NCI-H2171 treated with DMSO at 0.1 percent for 48 hours (cell line): ENCODE measurements at regions not wholly inside any gene's neighbourhood (a gene's known extent, or its start where the extent isn't known, plus 50 kb on each side); places are given as distances from the start of the nearest gene placed in this dataset.
A peak's percentile ranks its signal among the peaks of the same experiment; 100 is the strongest.
"Not testable (repeated sequence)": the region's sequence is repeated elsewhere in the genome, so short reads cannot be mapped to it uniquely, and the experiment has no call there.

Experiments used
- DNase-seq: peaks from one replicate; lab custom pipeline; 2025; lab: John Stamatoyannopoulos, UW

- DNase-seq = no peak
Measured at GRCh38 chr21:36207577-36208320, 51.1 kb downstream of the DOP1B start.

- DNase-seq = no peak
Measured at GRCh38 chr21:36208326-36209013, 51.8 kb downstream of the DOP1B start.

GRCh38 chr21:36209626-36210171 is 53.1 kb downstream of the DOP1B start:
- DNase-seq = peak; percentile 45

- no peak for DNase-seq
Measured at GRCh38 chr21:36210779-36211659, 54.4 kb downstream of the DOP1B start.

DNA sequence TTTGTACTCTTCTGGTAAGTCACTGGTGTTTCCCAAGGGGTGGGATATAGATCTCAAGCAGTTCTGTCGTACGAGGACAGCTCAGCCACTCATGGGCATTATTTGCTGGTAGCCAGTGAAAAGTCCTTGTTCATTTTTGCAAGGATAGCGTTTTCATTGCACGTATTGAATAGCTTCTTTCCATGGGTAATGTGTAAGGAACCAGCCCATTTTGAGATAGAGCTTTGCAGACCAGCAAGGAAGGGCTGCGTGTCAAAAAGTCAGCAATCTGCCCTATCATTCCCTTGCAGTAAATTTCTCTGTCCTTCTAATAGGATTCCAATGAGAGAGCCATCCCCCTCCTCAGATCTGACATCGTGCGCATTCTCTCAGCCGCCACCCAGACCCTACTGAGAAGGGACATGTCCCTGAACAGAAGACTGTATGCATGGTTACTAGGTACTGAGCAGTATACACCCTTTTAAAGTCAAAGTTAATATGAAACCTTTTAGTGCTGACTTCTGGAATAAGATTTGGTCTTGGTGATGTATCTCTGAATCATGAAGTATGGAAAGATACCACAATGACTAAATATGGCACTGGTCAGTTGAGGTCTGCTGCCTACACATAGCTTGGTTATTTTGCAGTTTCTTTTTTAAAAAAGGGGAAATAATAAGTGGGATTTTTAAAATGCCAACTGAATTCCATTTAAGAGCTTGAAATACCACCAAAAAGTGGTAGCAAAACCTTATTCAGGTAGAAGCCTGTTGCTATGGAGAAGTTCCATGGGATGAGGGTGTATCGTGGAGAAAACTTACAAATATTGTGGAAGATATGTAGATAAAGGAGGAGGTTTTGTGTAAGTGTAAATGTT is 55.3 kb downstream of the DOP1B start:
- no peak for DNase-seq

DNA sequence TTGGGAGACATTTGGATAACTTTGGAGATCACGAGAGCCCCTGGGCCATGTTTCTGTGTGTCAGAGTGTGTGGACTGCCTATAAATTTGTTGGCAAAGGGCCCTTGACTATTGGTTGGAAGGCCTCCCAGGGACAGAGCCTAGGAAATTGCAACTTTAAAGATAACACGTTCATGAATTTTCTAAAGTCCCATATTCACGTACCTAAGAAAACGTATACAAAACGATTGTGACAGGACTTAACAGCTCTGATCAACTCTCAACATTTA is 55.8 kb downstream of the DOP1B start:
- DNase-seq = no peak

- DNase-seq = no peak
Measured at GRCh38 chr21:36214561-36214960, 57.9 kb downstream of the DOP1B start.

DNA sequence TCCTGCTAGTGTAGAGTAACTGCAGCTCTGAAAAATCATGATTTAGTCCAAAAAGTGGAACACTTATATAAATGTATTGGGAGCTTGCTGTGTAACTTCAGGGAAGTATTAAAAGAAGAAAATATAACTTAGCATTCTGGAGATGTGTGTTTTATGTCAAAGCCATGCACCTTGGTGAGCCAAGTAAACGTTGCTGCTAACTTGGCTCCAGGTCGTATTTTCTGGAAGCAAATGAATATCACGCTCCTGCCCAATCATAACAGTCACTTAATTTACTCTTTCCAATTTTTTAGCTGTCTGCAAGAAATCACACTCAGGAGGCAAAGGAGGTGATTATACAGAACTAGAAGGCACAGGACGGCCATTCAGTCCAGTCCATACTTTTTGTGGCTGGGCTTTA is 61.1 kb downstream of the DOP1B start:
- no peak for DNase-seq

GRCh38 chr21:36218691-36219090 is 62.1 kb downstream of the DOP1B start:
- DNase-seq = no peak

- no peak for DNase-seq
Measured at GRCh38 chr21:36223451-36223850, 66.8 kb downstream of the DOP1B start.

DNA sequence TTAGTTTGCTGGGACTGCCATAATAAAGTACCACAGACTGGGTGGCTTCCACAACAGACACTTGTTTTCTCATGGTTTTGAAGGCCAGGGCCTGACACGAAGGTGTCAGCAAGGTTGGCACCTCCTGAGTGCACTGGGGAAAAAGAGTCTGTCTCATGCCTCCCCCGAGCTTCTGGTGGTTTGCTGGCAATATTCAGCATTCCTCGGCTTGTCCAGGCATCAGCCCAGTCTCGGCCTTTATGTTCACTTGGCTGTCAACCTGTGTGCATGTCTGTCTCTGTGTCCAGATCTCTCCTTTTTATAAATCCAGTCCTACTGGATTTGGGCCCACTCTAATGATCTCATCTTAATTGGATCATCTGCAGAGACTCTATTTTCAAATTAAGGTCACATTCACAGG is 72.6 kb downstream of the DOP1B start:
- DNase-seq = no peak

DNA sequence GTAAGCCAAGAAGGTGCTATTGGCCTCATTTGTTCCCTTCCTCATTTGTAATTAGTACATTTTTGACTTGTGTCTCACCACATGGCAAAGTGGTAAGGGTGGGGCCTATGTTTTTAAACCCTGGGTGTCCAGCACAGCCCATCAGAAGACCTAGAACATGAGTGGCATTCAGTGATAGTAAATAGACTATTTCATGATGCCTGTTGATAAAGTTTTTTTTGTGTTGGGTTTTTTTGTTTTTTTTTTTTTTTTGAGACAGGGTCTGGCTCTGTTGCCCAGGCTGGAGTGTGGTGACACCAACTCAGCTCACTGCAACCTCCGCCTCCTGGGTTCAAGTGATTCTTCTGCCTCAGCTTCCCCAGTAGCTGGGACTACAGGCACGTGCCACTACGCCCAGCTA is 74.8 kb downstream of the DOP1B start:
- not testable (repeated sequence) for DNase-seq

DNA sequence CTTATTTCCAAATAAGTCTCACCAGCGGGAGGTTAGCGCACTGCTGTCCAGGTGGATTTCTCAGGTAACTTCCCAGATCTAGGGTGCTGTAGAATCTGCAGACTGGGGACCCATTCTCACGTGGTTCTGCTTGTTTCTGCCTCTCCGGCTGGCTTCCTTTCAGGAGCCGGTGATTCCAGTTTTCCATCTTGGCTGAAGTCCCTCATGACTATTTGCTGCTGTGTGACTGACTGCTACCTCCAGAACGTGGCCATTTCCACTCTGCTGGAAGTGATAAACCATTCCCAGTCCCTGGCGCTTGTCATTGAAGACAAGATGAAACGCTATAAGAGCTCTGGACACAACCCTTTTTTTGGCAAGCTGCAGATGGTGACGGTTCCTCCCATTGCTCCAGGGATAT is 76.0 kb downstream of the DOP1B start:
- DNase-seq = no peak

DNA sequence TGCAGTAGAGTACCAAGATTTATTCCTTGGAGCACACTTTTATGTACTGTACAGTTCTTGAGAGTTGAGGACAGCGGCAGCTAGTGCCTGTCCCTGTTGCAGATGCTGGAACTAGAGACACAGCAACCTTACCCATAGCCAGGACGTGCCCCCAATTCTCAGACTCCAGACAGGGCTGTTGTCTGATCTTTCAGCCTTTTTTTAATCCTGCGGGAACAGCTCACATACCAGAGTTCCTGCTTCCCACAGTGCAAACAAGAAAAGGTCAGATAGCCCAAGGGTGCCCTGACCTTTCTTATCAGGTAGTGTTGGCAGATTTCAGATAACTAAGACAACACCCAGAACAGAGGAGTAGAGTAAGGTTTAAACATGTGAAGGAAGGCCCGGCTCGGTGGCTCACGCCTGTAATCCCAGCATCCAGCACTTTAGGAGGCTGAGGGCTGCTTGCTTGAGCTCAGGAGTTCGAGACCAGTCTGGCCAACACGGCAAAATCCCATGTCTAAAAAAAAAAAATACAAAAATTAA is 78.5 kb downstream of the DOP1B start:
- no peak for DNase-seq

DNA sequence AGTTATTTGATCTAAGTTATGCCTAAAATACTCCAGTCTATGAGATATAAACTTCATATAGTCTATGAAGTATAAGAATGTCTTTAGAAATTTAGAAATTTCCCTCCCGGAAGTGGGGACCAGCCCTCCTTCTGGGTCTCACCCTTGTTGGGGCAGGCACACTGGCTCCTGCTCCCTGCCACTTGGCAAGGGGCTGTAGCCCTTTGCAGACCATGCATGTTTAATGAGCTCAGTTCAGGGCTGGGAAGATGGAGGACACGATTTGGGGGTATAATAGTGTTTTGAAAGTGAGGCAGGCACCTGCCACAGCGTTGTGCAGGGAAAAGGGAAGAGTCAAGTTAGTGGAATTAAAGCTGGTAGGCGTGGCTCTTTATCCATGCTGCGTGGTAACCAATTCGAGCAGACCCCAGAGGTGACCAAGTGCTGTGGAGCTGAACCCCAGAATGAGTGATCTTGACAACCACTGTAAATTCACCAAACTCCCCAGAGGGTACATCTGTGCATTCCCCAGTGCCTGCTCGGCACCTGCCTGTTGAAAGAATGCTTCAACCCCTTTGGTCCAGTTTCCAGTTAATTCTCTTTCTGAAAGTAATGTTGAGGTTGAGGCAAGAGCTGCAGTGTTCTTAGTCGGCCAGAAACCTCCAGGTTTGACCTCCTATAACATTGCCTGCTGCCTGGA is 79.6 kb downstream of the DOP1B start:
- DNase-seq = no peak

GRCh38 chr21:36237441-36237840 is 80.8 kb downstream of the DOP1B start:
- no peak for DNase-seq

DNA sequence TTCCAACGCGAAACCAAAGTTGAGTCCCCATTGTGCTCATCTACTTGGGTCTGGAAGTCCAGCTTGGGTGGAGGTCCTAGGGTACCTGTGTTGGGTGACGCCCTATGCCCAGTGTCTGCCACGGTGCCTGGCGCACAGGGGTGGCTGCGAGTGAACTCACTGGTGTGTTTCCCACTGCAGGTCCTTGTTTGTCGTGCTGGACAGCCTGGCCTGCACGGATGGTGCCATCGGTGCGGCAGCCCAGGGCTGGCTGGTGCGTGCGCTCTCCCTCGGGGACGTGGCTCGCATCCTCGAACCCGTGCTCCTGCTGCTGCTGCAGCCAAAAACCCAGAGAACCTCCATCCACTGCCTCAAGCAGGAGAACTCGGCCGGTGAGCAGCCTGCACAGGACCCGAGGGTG is 80.4 kb upstream of the MORC3 start:
- DNase-seq = no peak

GRCh38 chr21:36241717-36242116 is 78.3 kb upstream of the MORC3 start:
- DNase-seq = no peak

GRCh38 chr21:36245115-36245514 is 74.9 kb upstream of the MORC3 start:
- DNase-seq = no peak

- DNase-seq = no peak
Measured at GRCh38 chr21:36245649-36246048, 74.3 kb upstream of the MORC3 start.

DNA sequence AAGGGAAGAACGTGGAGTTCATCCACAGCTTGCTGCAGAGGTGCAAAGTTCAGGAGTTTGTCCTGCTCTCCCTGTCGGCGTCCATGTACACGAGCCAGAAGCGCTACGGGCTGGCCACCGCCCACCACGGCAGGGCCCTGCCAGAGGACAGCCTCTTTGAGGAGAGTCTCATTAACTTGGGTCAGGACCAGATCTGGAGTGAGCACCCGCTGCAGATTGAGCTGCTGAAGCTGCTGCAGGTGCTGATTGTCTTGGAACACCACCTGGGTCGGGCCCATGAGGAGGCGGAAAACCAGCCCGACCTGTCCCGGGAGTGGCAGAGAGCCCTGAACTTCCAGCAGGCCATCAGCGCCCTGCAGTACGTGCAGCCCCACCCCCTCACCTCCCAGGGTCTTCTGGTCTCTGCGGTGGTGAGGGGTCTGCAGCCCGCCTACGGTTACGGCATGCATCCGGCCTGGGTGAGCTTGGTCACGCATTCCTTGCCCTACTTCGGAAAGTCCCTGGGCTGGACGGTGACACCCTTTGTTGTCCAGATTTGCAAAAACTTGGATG is 73.8 kb upstream of the MORC3 start:
- DNase-seq = no peak
